Retinal pigment epithelial cell (primary cell): ENCODE measurements at regions not wholly inside any gene's neighbourhood (a gene's known extent, or its start where the extent isn't known, plus 50 kb on each side); places are given as distances from the start of the nearest gene placed in this dataset.

Experiments used
- DNase-seq: peaks from one replicate; pipeline ENCODE4 v3.0.0-alpha.2; 2010; ENCODE audit warnings: low read depth
- H3K4me3 ChIP-seq: 2 replicates; pipeline ENCODE4 v1.5.1; 2011; ENCODE audit warnings: mild to moderate bottlenecking, low read length, control low read depth, moderate library complexity
- CTCF ChIP-seq: conservative IDR thresholded peaks from 2 replicates; pipeline ENCODE4 v1.5.1; 2011; ENCODE audit warnings: low read depth, low read length, control low read depth, inconsistent platforms

- DNase-seq: no peak
- TF ChIP-seq CTCF: no peak
- H3K4me3 ChIP-seq: no peak overlapping the region
Observed at GRCh38 chr7:94100723-94101345, 96.7 kb upstream of the BET1 start.

GRCh38 chr7:94104301-94104700 lies 100.1 kb upstream of the BET1 start:
- no peak for DNase-seq
- no peak overlapping the region for H3K4me3 ChIP-seq
- TF ChIP-seq CTCF: no peak

- H3K4me3 ChIP-seq: no peak overlapping the region
- no peak for TF ChIP-seq CTCF
- DNase-seq: no peak
Observed at GRCh38 chr7:94109556-94109955, 105.4 kb upstream of the BET1 start.

- DNase-seq: no peak
- no peak overlapping the region for H3K4me3 ChIP-seq
- no peak for TF ChIP-seq CTCF
Observed at GRCh38 chr7:94111009-94111408, 106.9 kb upstream of the BET1 start.

- DNase-seq: no peak
- no peak for TF ChIP-seq CTCF
- H3K4me3 ChIP-seq: no peak overlapping the region
Observed at GRCh38 chr7:94115316-94115715, 111.2 kb upstream of the BET1 start.

- H3K4me3 ChIP-seq: no peak overlapping the region
- no peak for TF ChIP-seq CTCF
- no peak for DNase-seq
Observed at GRCh38 chr7:94123136-94123535, 119.0 kb upstream of the BET1 start.

GRCh38 chr7:94127026-94127425 lies 122.9 kb upstream of the BET1 start:
- DNase-seq: no peak
- TF ChIP-seq CTCF: no peak
- no peak overlapping the region for H3K4me3 ChIP-seq
